K562 (cell line): ENCODE measurements at regions not wholly inside any gene's neighbourhood (a gene's known extent, or its start where the extent isn't known, plus 50 kb on each side); places are given as distances from the start of the nearest gene placed in this dataset.

ENCODE experiments used
- CHD7 ChIP-seq: fragments of 200-600 bp; sonication (generic); IDR thresholded peaks from one replicate; pipeline ENCODE4 v1.6.1; 2012; ENCODE audit warnings: mild to moderate bottlenecking, low read depth, low read length, inconsistent platforms
- FOXK2 ChIP-seq, 2 experiments: fragments of 450-650 bp; IDR thresholded peaks in 1 of 2; conservative IDR thresholded peaks in 1 of 2; 2 replicates each; pipeline ENCODE4 v1.6.1; 2016; ENCODE audit warnings: low read depth in 2 of 2, mild to moderate bottlenecking in 1 of 2
- GABPA ChIP-seq: fragments of 200-800 bp; sonication (Bioruptor generic); conservative IDR thresholded peaks from 2 replicates; pipeline ENCODE4 v1.6.1; 2016; ENCODE audit warnings: low read depth, missing genetic modification characterization, missing compliant biosample characterization
- NCOA6 ChIP-seq: fragments of 450-650 bp; IDR thresholded peaks from 2 replicates; pipeline ENCODE4 v1.6.1; 2017; ENCODE audit warnings: mild to moderate bottlenecking
- NFIC ChIP-seq: fragments of 450-650 bp; IDR thresholded peaks from 2 replicates; pipeline ENCODE4 v1.6.1; 2017; ENCODE audit warnings: mild to moderate bottlenecking, inconsistent platforms
- PATZ1 ChIP-seq: fragments of 250-450 bp; sonication (Bioruptor Pico); IDR thresholded peaks from 2 replicates; pipeline ENCODE4 v1.5.0; 2020; ENCODE audit warnings: mild to moderate bottlenecking, borderline replicate concordance
- SRSF7 ChIP-seq: fragments of 200-400 bp; formaldehyde crosslinking; optimal IDR thresholded peaks from 2 replicates; pipeline ENCODE3; 2017; ENCODE audit warnings: mild to moderate bottlenecking, low read depth, low read length
- ZFP30 ChIP-seq: fragments of 250-450 bp; sonication (Bioruptor Pico); IDR thresholded peaks from 2 replicates; pipeline ENCODE4 v1.8.0; 2022; ENCODE audit warnings: moderate library complexity, mild to moderate bottlenecking, inconsistent platforms, borderline replicate concordance
- TF ChIP-seq, protein P1 (sequence below), 2 experiments: fragments of 450-650 bp in 1 of 2; sonication (generic) in 1 of 2; formaldehyde crosslinking; conservative IDR thresholded peaks; 2 replicates each; pipeline versions ENCODE4 v1.4.0 to v1.8.1; 2020 to 2022; ENCODE audit warnings: mild to moderate bottlenecking in 1 of 2, missing genetic modification reagents in 1 of 2
- TF ChIP-seq, protein P2 (sequence below), 2 experiments: IDR thresholded peaks; 2 replicates each; pipeline ENCODE4 v1.6.1; 2012; ENCODE audit warnings: improper control_type of control experiment in 2 of 2, low read depth in 2 of 2, low read length in 2 of 2, borderline replicate concordance in 1 of 2

- no peak for TF ChIP-seq CHD7
- TF ChIP-seq NFIC = no peak
- no peak for TF ChIP-seq FOXK2 (conservative IDR thresholded peaks at IDR 0.05 in 1 of 2, IDR thresholded peaks at IDR 0.05 in 1 of 2; ENCODE audit: low read depth in 2 of 2)
- TF ChIP-seq, protein P1, sequence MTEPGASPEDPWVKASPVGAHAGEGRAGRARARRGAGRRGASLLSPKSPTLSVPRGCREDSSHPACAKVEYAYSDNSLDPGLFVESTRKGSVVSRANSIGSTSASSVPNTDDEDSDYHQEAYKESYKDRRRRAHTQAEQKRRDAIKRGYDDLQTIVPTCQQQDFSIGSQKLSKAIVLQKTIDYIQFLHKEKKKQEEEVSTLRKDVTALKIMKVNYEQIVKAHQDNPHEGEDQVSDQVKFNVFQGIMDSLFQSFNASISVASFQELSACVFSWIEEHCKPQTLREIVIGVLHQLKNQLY (CRISPR knock-in tag; conservative IDR thresholded peaks at IDR 0.05) = no peak
- TF ChIP-seq SRSF7 = no peak
- TF ChIP-seq NCOA6 = no peak
- no peak for TF ChIP-seq ZFP30 (CRISPR knock-in tag)
- no peak for TF ChIP-seq PATZ1
- TF ChIP-seq, protein P2, sequence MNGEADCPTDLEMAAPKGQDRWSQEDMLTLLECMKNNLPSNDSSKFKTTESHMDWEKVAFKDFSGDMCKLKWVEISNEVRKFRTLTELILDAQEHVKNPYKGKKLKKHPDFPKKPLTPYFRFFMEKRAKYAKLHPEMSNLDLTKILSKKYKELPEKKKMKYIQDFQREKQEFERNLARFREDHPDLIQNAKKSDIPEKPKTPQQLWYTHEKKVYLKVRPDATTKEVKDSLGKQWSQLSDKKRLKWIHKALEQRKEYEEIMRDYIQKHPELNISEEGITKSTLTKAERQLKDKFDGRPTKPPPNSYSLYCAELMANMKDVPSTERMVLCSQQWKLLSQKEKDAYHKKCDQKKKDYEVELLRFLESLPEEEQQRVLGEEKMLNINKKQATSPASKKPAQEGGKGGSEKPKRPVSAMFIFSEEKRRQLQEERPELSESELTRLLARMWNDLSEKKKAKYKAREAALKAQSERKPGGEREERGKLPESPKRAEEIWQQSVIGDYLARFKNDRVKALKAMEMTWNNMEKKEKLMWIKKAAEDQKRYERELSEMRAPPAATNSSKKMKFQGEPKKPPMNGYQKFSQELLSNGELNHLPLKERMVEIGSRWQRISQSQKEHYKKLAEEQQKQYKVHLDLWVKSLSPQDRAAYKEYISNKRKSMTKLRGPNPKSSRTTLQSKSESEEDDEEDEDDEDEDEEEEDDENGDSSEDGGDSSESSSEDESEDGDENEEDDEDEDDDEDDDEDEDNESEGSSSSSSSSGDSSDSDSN (IDR thresholded peaks at IDR 0.05; ENCODE audit: borderline replicate concordance in 1 of 2, low read depth in 2 of 2, low read length in 2 of 2) = no peak
- no peak for TF ChIP-seq GABPA (tag)
These were observed 447.6 kb downstream of the PDGFC start (continued) for GRCh38 chr4:156523991-156524390.
